ENCODE measurements at regions not wholly inside any gene's neighbourhood (a gene's known extent, or its start where the extent isn't known, plus 50 kb on each side); places are given as distances from the start of the nearest gene placed in this dataset.
"Not testable (repeated sequence)": the region's sequence is repeated elsewhere in the genome, so short reads cannot be mapped to it uniquely, and the experiment has no call there.

DNA sequence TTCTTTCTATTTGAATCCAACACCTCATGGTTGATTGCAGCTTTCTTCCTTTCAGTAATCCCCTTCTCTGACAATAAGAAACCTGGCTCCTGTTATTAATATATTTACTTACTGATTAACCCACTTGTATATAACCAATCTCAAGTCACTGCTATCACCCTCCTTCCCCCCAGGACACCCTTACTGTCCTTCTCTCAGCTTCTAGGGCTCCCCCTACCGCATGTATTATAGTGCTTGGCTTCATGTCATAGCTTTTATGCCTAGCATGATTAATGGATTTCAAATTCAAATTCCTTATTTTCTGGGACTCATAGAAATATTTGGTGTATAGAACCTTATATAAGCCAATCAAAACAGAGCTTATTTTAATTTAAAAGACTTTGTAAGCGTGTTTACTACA, 75.7 kb upstream of the BNIP2 start:
- no peak for DNase-seq

GRCh38 chr15:59762558-59762957, 73.4 kb upstream of the BNIP2 start:
- DNase-seq: no peak

GRCh38 chr15:59760256-59760655, 71.1 kb upstream of the BNIP2 start:
- not testable (repeated sequence) for DNase-seq

GRCh38 chr15:59751552-59752413, 62.7 kb upstream of the BNIP2 start:
- peak; percentile 36 for DNase-seq

GRCh38 chr15:59746777-59747176, 57.7 kb upstream of the BNIP2 start:
- DNase-seq: no peak

DNA sequence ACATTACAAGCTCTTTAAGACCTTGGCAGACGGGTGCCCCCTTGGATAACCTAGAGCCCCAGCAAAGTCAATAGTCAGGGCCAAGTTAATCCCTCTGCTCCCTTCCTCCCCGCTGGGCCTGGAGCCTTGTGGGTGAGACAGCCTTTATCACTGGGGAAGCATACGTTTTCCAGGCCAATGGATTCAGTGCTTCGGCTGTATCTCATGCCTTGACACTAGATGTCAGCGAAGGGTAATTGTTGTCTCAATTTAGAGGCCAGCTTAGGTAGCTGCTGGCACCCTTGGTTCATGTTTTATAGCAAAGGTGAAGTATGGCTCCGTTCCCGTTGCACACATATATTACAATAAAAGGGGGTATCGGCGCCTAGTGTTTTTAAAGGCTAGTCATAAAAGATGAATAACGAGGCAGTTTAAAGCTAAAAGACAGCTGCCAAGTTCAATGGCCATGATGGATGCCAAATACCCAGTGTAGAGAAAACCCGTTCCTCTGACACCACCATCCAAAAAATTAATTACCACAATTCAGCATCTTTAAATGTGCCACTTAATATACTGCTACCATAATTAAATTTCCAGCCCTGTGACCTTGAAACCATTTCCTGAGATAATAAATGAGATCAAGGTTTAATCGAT, 52.3 kb upstream of the BNIP2 start:
- peak; percentile 67 for DNase-seq

- DNase-seq: no peak
Observed at GRCh38 chr15:59739557-59740186, 50.6 kb upstream of the BNIP2 start.

All from NCI-H1417 treated with DMSO at 0.1 percent for 48 hours (cell line).